GM12878 (cell line): ENCODE measurements at regions not wholly inside any gene's neighbourhood (a gene's known extent, or its start where the extent isn't known, plus 50 kb on each side); places are given as distances from the start of the nearest gene placed in this dataset.

Experiments used
- CTCF ChIP-seq, 3 experiments: IDR thresholded peaks in 2 of 3; conservative IDR thresholded peaks in 1 of 3; 2 replicates each; pipeline ENCODE4 v1.5.1; 2011; ENCODE audit warnings: low read depth in 3 of 3, low read length in 3 of 3, mild to moderate bottlenecking in 3 of 3, control low read depth in 2 of 3, moderate library complexity in 2 of 3, inconsistent platforms in 1 of 3, mixed read lengths in 1 of 3; ENCODE audit not compliant: control insufficient read depth in 2 of 3, insufficient read depth in 1 of 3; ENCODE audit errors: extremely low read depth in 1 of 3
- EGR1 ChIP-seq, 2 experiments: IDR thresholded peaks; 1 replicate in 1 of 2; 2 replicates in 1 of 2; pipeline ENCODE4 v1.6.1; 2011 to 2012; ENCODE audit warnings: low read depth in 2 of 2, low read length in 2 of 2, borderline replicate concordance in 1 of 2, mild to moderate bottlenecking in 1 of 2, moderate library complexity in 1 of 2
- EP300 ChIP-seq, 2 experiments: fragments of 150-350 bp in 1 of 2; IDR thresholded peaks; 2 replicates each; pipeline ENCODE4 v1.6.1; 2011 to 2012; ENCODE audit warnings: low read depth in 2 of 2, low read length in 2 of 2, borderline replicate concordance in 1 of 2, improper control_type of control experiment in 1 of 2, inconsistent platforms in 1 of 2; ENCODE audit not compliant: control insufficient read depth in 1 of 2
- EZH2 ChIP-seq: IDR thresholded peaks from 2 replicates; pipeline ENCODE4 v1.6.1; 2012; ENCODE audit warnings: low read depth, mild to moderate bottlenecking, control low read depth, inconsistent platforms, low read length, borderline replicate concordance; ENCODE audit not compliant: control insufficient read depth
- HDAC2 ChIP-seq: fragments of 200-600 bp; sonication (generic); IDR thresholded peaks from 2 replicates; pipeline ENCODE4 v1.6.1; 2017
- MAX ChIP-seq: IDR thresholded peaks from 2 replicates; pipeline ENCODE4 v1.6.1; 2012; ENCODE audit warnings: low read depth, low read length, improper control_type of control experiment
- TCF12 ChIP-seq: IDR thresholded peaks from 2 replicates; pipeline ENCODE4 v1.6.1; 2011; ENCODE audit warnings: low read depth, mild to moderate bottlenecking, low read length
- USF2 ChIP-seq: IDR thresholded peaks from 2 replicates; pipeline ENCODE4 v1.6.1; 2011; ENCODE audit warnings: low read depth, low read length, improper control_type of control experiment, borderline replicate concordance
- ZNF207 ChIP-seq: fragments of 450-650 bp; IDR thresholded peaks from 2 replicates; pipeline ENCODE4 v1.6.1; 2014; ENCODE audit warnings: antibody characterized with exemption, mild to moderate bottlenecking, borderline replicate concordance
- ZNF274 ChIP-seq: IDR thresholded peaks from one replicate; pipeline ENCODE4 v1.8.0; 2011; ENCODE audit not compliant: insufficient read length, insufficient read depth
- TF ChIP-seq, protein P1 (sequence below): fragments of 450-650 bp; IDR thresholded peaks from 2 replicates; pipeline ENCODE4 v1.6.1; 2014; ENCODE audit warnings: mild to moderate bottlenecking

GRCh38 chr16:72467157-72467759 lies 295.3 kb upstream of the PMFBP1 start:
- no peak for TF ChIP-seq EGR1 (IDR thresholded peaks at IDR 0.05; ENCODE audit: borderline replicate concordance in 1 of 2, low read depth in 2 of 2, low read length in 2 of 2)
- no peak for TF ChIP-seq HDAC2
- TF ChIP-seq ZNF274, result no peak
- peak; percentile 49 to 67 (median 58); a peak in 5 of 6 replicates for TF ChIP-seq CTCF (IDR thresholded peaks at IDR 0.05 in 2 of 3, conservative IDR thresholded peaks at IDR 0.05 in 1 of 3; ENCODE audit: control insufficient read depth in 2 of 3, extremely low read depth in 1 of 3, insufficient read depth in 1 of 3, low read depth in 3 of 3, low read length in 3 of 3)
- TF ChIP-seq TCF12, result no peak
- TF ChIP-seq USF2, result no peak
- no peak for TF ChIP-seq MAX
- TF ChIP-seq ZNF207, result no peak
- TF ChIP-seq, protein P1, sequence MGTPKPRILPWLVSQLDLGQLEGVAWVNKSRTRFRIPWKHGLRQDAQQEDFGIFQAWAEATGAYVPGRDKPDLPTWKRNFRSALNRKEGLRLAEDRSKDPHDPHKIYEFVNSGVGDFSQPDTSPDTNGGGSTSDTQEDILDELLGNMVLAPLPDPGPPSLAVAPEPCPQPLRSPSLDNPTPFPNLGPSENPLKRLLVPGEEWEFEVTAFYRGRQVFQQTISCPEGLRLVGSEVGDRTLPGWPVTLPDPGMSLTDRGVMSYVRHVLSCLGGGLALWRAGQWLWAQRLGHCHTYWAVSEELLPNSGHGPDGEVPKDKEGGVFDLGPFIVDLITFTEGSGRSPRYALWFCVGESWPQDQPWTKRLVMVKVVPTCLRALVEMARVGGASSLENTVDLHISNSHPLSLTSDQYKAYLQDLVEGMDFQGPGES, result no peak
- no peak for TF ChIP-seq EZH2
- TF ChIP-seq EP300 (IDR thresholded peaks at IDR 0.05; ENCODE audit: borderline replicate concordance in 1 of 2, control insufficient read depth in 1 of 2, low read depth in 2 of 2, low read length in 2 of 2), result no peak
